ENCODE measurements at regions not wholly inside any gene's neighbourhood (a gene's known extent, or its start where the extent isn't known, plus 50 kb on each side); places are given as distances from the start of the nearest gene placed in this dataset.
"Not testable (repeated sequence)": the region's sequence is repeated elsewhere in the genome, so short reads cannot be mapped to it uniquely, and the experiment has no call there.

DNA sequence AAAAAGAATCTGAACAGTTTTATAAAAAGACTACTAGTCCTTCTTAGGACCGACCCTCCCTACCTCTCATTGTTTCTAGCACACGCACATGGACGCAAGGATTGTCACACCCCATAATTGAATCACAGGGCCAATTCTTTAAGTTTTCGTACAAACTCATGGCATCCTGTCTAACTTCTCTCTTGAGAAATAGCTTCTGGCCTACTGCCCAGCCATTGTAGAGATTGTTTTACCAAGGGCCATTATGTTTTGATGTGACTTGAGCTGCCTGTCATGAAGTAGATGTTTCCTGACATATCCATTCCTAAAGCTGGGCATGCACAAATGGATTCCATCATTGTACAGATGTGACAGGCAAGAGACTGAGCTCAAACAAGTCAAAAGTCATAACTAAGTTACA is 1672.1 kb upstream of the C9orf72 start:
- Histone ChIP-seq H3K36me3 (no peaks in the 10 kb centered on the region), H3K4me1 (no peaks in the 10 kb centered on the region), H3K4me3 (ENCODE audit: low read depth, low read length) (no peak overlapping the region), H3K27me3 (no peaks in the 10 kb centered on the region), H3K9me3 (no peaks in the 10 kb centered on the region)
- no peak for DNase-seq
- no peak for TF ChIP-seq CTCF (IDR thresholded peaks at IDR 0.05; ENCODE audit: low read depth, low read length)

- not testable (repeated sequence) for H3K27me3 ChIP-seq; H3K9me3 ChIP-seq; H3K4me3 ChIP-seq (ENCODE audit: low read depth, low read length); H3K36me3 ChIP-seq; H3K4me1 ChIP-seq
- DNase-seq = peak; percentile 4
Measured at GRCh38 chr9:29270400-29270799, 1697.1 kb upstream of the C9orf72 start.

- no peak for TF ChIP-seq CTCF (IDR thresholded peaks at IDR 0.05; ENCODE audit: low read depth, low read length)
- no peaks in the 10 kb centered on the region for H3K27me3 ChIP-seq
- no peak for DNase-seq
Measured at GRCh38 chr9:29282121-29282520, 1708.8 kb upstream of the C9orf72 start.

GRCh38 chr9:29285818-29286217 is 1712.5 kb upstream of the C9orf72 start:
- no peaks in the 10 kb centered on the region for H3K9me3 ChIP-seq
- peak; percentile 17; the same call in 1 of the 2 replicates for TF ChIP-seq CTCF (IDR thresholded peaks at IDR 0.05; ENCODE audit: low read depth, low read length)
- DNase-seq = no peak

More at GRCh38 chr9:29282121-29282520, 1708.8 kb upstream of the C9orf72 start:
- Histone ChIP-seq H3K4me1 (no peaks in the 10 kb centered on the region), H3K36me3 (no peaks in the 10 kb centered on the region), H3K4me3 (ENCODE audit: low read depth, low read length) (no peak overlapping the region), H3K9me3 (no peaks in the 10 kb centered on the region)

DNA sequence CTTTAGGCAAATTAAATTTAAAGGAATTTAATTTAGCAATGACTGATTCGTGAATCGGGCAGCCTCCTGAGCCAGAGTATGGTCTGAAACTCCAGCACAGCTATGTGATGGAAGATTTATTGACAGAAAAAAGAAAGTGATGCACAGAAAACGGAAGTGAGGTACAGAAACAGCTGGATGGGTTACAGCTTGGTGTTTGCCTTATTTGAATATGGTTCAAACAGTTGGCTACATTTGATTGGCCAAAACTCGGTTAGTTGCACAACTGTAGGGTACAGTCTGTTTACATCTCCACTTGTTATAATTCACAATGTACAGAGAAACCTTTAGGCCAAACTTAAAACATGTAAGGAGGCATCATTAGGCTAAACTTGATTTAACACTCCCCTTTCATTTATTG is 1716.1 kb upstream of the C9orf72 start:
- TF ChIP-seq CTCF (IDR thresholded peaks at IDR 0.05; ENCODE audit: low read depth, low read length) = no peak
- H3K4me3 ChIP-seq (ENCODE audit: low read depth, low read length) = no peak overlapping the region
- H3K9me3 ChIP-seq = no peaks in the 10 kb centered on the region
- H3K36me3 ChIP-seq = no peaks in the 10 kb centered on the region
- H3K27me3 ChIP-seq = no peaks in the 10 kb centered on the region
- H3K4me1 ChIP-seq = no peaks in the 10 kb centered on the region
- DNase-seq = no peak

More at GRCh38 chr9:29285818-29286217, 1712.5 kb upstream of the C9orf72 start:
- no peaks in the 10 kb centered on the region for H3K36me3 ChIP-seq
- H3K4me1 ChIP-seq = no peaks in the 10 kb centered on the region
- no peaks in the 10 kb centered on the region for H3K27me3 ChIP-seq
- H3K4me3 ChIP-seq (ENCODE audit: low read depth, low read length) = no peak overlapping the region

DNA sequence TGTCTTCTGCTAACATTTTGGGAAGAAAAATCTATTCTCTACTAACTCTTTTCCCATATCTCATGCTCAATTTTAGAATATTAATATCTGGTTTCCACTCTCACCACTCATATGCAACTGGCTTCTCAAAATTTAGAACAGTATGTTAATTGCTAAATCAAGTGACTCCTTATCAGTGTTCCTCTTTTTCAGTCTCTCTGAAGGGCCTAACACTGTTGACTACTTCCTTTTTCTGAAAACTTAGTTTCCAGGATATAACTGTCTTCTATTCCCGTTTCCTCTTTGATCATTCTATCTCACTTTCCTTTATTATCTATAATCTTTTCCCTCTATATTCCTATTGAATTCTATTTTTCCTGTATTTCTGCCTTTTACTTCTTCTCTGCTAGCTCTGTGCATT is 1717.2 kb upstream of the C9orf72 start:
- Histone ChIP-seq H3K4me3 (ENCODE audit: low read depth, low read length) (no peak overlapping the region), H3K4me1 (no peaks in the 10 kb centered on the region), H3K27me3 (no peaks in the 10 kb centered on the region), H3K36me3 (no peaks in the 10 kb centered on the region), H3K9me3 (no peaks in the 10 kb centered on the region)
- no peak for TF ChIP-seq CTCF (IDR thresholded peaks at IDR 0.05; ENCODE audit: low read depth, low read length)
- DNase-seq = no peak

DNA sequence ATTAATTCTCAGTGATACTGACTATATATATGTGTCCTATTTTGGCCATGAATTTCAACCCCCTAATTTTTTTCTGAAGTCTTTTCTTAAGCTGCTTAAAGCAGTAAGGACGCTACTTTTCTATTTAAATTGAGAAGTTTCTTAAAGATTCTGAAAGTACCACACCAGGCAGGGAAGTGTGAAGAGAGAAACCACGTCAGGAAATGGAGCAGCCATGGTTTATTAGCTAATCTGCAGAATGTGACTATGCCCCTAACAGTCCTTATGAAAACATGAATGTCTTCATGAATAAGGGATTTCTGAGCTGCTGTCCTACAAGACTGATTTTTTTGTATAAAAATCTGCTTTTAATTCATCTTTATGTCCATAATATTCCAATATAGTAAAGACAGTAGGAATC is 1724.3 kb upstream of the C9orf72 start:
- Histone ChIP-seq H3K36me3 (no peaks in the 10 kb centered on the region), H3K4me3 (ENCODE audit: low read depth, low read length) (no peak overlapping the region), H3K9me3 (no peaks in the 10 kb centered on the region), H3K27me3 (no peaks in the 10 kb centered on the region), H3K4me1 (no peaks in the 10 kb centered on the region)
- DNase-seq = no peak
- no peak for TF ChIP-seq CTCF (IDR thresholded peaks at IDR 0.05; ENCODE audit: low read depth, low read length)
